ENCODE measurements at regions not wholly inside any gene's neighbourhood (a gene's known extent, or its start where the extent isn't known, plus 50 kb on each side); places are given as distances from the start of the nearest gene placed in this dataset.

DNA sequence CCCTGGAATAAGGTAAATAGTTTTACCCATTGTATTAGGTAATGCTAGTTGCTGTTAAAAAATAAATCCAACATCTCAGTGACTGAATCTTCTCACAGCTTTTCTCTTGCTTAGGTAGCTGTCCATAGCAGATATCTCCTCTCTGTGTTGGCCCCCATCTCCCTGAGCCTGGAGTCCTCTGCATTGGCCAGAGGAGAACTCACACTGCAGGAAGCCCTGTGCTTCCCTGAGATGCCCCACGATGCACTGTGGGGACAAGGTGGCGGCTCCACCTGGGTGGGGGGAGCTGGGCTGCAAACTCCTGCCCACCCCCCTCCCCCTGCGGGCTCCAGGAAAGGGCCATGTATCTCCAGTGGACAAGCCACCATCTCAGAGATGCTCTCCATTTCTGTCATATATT is 80.4 kb upstream of the SALL3 start:
- CTCF ChIA-PET (ENCODE audit: unreplicated experiment) = no interaction called here
- H3K27ac ChIP-seq (ENCODE audit: low read depth, low read length, poor library complexity, severe bottlenecking) = no peak overlapping the region
- no peak overlapping the region for H2AFZ ChIP-seq (ENCODE audit: low read length)
- intact Hi-C loops (cut with micrococcal nuclease; ENCODE audit: unreplicated experiment) = no loop called here
- POLR2A ChIA-PET = no interaction called here
- H3K9me3 ChIP-seq (ENCODE audit: low read length) = no peaks in the 10 kb centered on the region
- DNase-seq (ENCODE audit: low spot score) = no peak
- no peak overlapping the region for H3K4me3 ChIP-seq (ENCODE audit: low read depth, low read length, poor library complexity, severe bottlenecking)
- H3K4me1 ChIP-seq (ENCODE audit: insufficient read depth, low read length, poor library complexity, severe bottlenecking) = no peaks in the 10 kb centered on the region
- H3K4me2 ChIP-seq (ENCODE audit: low read length) = no peak overlapping the region
- H3K79me2 ChIP-seq (ENCODE audit: insufficient read depth, low read depth, low read length) = no peaks in the 10 kb centered on the region
- no peaks in the 10 kb centered on the region for H3K9me2 ChIP-seq (ENCODE audit: insufficient read depth, low read length)
- no peaks in the 10 kb centered on the region for H3K36me3 ChIP-seq (ENCODE audit: insufficient read depth, low read length)
- no peaks in the 10 kb centered on the region for H4K20me1 ChIP-seq (ENCODE audit: insufficient read depth, low read length)
- BruUV-seq (replicated peaks) = no TSS peak
- TF ChIP-seq, protein P1, sequence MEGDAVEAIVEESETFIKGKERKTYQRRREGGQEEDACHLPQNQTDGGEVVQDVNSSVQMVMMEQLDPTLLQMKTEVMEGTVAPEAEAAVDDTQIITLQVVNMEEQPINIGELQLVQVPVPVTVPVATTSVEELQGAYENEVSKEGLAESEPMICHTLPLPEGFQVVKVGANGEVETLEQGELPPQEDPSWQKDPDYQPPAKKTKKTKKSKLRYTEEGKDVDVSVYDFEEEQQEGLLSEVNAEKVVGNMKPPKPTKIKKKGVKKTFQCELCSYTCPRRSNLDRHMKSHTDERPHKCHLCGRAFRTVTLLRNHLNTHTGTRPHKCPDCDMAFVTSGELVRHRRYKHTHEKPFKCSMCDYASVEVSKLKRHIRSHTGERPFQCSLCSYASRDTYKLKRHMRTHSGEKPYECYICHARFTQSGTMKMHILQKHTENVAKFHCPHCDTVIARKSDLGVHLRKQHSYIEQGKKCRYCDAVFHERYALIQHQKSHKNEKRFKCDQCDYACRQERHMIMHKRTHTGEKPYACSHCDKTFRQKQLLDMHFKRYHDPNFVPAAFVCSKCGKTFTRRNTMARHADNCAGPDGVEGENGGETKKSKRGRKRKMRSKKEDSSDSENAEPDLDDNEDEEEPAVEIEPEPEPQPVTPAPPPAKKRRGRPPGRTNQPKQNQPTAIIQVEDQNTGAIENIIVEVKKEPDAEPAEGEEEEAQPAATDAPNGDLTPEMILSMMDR (conservative IDR thresholded peaks at IDR 0.05; ENCODE audit: low read length) = no peak
- TF ChIP-seq EZH2phosphoT487 (IDR thresholded peaks at IDR 0.05; ENCODE audit: borderline replicate concordance, low read depth, low read length) = no peak

DNA sequence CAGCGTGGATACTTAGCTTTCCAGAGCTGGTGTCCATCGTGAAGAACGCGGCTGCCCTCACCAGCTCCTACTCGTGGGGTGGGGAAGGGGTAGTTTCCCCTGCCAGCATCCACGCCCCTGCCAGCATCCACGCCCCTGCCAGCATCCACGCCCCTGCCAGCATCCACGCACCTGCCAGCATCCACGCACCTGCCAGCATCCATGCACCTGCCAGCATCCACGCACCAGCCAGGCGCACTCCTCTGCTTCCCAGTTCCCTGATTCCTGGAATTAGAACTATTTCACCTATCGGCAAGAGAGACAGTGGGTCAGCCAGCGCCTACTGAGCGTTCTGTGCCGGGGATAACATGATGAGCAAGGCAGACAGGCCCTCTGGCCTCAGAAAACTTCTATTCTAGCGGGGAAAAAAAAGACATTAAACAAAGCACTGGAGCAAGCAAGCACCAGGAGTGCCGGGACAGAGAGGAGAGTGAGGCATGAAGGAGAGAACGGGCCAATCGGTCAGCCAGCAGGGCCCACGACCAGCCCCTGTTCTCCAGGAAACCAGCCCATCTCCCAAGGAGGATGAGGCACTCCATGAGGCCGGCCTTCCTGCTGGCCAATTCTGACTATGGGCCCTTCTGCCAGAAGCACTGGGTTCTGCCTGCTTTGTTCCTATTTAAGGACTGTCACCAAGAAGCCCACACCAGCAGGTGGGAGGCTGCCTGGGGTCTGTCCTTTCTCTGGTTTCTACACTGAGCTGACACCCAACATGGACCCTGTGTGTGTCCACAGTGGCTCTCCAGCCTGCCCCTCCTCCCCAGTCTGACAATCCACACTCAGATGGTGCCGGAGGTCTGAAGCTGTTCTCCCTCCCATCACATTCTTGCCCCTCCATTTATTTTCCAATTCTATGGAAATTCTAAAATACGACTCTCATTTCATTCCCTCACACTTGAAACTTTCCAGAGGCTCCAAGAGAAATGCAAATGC is 78.4 kb upstream of the SALL3 start:
- no peak overlapping the region for H3K4me3 ChIP-seq (ENCODE audit: low read depth, low read length, poor library complexity, severe bottlenecking)
- no peak overlapping the region for H2AFZ ChIP-seq (ENCODE audit: low read length)
- no peak overlapping the region for H3K27ac ChIP-seq (ENCODE audit: low read depth, low read length, poor library complexity, severe bottlenecking)
- CTCF ChIA-PET (ENCODE audit: unreplicated experiment) = no interaction called here
- POLR2A ChIA-PET = no interaction called here
- H3K4me2 ChIP-seq (ENCODE audit: low read length) = no peak overlapping the region
- H3K4me1 ChIP-seq (ENCODE audit: insufficient read depth, low read length, poor library complexity, severe bottlenecking) = no peaks in the 10 kb centered on the region
- no peaks in the 10 kb centered on the region for H3K9me2 ChIP-seq (ENCODE audit: insufficient read depth, low read length)
- no peak for DNase-seq (ENCODE audit: low spot score)
- H4K20me1 ChIP-seq (ENCODE audit: insufficient read depth, low read length) = no peaks in the 10 kb centered on the region
- H3K79me2 ChIP-seq (ENCODE audit: insufficient read depth, low read depth, low read length) = no peaks in the 10 kb centered on the region
- BruUV-seq (replicated peaks) = no TSS peak
- no peaks in the 10 kb centered on the region for H3K9me3 ChIP-seq (ENCODE audit: low read length)
- TF ChIP-seq, protein P1 (conservative IDR thresholded peaks at IDR 0.05; ENCODE audit: low read length) = no peak
- intact Hi-C loops (cut with micrococcal nuclease; ENCODE audit: unreplicated experiment) = no loop called here
- no peaks in the 10 kb centered on the region for H3K36me3 ChIP-seq (ENCODE audit: insufficient read depth, low read length)
